NCI-H345 (cell line): ENCODE measurements at regions not wholly inside any gene's neighbourhood (a gene's known extent, or its start where the extent isn't known, plus 50 kb on each side); places are given as distances from the start of the nearest gene placed in this dataset.

Source experiments
- DNase-seq: peaks from one replicate; lab custom pipeline; 2025; lab: John Stamatoyannopoulos, UW

DNA sequence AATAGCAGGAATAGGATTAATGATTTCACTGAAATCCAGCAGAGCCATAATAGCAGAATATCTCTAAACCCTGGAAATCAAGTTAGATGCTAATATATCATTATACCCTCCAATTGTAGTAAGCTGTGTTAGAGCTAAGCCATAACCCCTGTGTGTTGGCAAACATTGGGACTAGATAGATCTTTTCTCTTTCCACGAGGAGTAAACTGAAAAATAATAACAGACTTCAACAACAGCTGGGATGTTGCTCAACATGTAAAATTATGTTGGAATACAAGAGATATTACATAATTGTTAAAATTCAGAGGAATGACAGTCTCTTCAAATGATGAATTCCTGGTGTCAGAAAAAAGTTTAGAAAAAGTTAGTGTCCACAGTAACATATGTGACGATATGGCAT, 383.8 kb downstream of the SNAPC1 start:
- DNase-seq = no peak

DNA sequence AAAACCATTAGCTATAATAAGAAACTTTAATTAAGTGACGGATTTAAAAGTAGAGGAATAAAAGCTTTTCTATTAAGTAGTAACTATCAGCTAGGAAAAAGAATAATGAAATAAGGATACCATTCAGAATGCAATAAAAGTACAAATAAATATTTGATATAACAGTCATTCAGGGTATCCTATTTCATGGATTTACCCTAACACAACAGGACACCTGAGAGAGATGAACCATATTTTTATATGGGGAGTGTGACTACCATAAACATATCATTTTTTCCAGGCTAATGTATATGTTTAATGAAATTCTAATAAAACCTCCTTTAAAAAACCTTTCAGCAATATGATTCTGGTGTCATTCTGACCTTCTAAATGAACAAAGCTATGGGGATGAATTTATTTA, 393.8 kb downstream of the SNAPC1 start:
- DNase-seq = no peak

DNA sequence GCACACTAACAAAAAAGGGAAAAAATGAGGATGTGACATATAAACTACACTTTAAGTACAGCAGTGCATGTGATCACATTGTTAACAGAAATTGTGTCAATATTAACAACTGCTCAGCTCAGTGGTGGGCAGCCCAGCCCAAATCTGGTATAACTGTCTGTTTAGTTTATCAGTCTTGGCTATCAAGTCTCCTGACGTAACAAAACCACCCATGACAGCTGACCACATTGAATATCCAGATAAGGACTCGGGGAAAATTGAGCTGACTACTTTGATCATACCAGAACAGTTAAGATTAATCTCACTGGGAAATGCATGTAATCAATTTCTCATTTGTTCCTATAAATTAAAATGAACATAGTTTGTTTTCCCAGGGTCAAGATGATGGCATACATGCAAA, 396.6 kb downstream of the SNAPC1 start:
- DNase-seq = no peak

DNA sequence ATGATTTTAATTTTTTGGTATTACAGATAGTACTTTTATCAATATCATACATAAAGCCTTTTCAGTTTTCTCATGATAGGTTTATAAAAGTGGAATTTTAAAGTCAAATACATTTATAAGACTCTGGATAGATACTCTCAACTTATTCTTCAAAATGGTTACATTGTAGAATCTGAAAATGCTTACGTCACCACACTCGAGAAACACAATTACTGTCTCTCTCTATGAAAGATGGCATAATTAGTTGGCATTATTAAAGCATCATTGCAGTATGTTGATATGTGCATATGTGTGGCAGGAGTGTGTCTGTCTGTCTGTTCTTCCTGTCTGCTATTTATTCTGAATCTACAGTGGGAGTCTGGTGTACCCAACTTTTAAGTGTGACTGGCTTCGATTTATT, 397.1 kb downstream of the SNAPC1 start:
- no peak for DNase-seq

DNA sequence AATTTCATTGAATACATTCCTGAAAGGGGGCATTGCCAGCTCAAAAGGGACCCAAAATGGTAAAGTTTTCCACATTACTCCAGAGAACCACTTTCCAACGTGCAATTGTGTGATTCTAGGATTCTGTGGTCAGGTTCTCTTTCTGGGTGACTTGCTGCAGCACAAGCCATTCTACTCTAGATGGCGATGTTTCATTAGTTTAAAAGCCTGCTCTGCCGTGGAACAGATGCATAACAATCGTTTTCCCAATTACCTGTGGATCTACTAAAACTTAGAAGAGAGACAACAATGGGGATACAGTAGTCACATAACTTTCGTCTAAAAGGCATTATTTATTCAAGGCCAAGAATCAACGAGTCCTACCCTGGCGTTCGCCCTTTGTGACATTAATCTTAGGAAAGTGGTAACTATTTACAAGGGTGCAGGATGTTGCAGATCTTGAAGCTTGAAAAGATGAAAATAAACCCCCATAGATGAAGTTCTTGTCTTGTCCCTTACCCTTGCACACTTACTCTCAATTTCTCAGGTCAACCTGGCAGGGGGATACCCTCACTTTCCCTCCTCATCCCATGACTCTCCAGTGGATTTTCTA, 400.9 kb downstream of the SNAPC1 start:
- peak; percentile 64 for DNase-seq

DNA sequence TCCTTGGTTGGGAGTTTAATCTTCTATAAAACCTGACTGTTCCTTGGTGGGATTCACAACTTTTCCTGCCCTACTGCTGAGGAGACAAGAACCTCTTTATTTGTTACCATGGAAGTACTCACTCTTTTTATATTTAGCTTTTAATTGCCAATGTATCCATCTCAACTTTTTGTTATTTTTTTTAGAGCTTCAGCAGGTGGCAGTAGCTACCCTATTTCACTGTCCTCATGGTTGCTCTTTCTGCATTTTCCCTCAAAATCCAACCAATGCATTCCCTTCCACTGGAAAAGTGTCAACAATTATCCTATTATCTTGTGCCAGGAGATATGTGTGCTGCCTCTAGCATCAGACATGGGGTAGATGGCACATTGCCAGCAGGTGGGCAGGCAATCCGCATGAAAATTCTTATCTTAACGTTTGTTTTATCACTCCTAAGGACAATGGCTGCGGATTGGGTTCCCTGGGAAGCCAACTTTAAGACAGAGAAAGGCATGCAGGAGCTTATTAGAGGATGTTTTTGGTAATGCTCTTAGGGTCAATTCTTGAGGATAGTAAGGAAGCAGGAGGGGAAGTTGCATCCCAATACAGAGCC, 406.4 kb downstream of the SNAPC1 start:
- DNase-seq = peak; percentile 6

DNA sequence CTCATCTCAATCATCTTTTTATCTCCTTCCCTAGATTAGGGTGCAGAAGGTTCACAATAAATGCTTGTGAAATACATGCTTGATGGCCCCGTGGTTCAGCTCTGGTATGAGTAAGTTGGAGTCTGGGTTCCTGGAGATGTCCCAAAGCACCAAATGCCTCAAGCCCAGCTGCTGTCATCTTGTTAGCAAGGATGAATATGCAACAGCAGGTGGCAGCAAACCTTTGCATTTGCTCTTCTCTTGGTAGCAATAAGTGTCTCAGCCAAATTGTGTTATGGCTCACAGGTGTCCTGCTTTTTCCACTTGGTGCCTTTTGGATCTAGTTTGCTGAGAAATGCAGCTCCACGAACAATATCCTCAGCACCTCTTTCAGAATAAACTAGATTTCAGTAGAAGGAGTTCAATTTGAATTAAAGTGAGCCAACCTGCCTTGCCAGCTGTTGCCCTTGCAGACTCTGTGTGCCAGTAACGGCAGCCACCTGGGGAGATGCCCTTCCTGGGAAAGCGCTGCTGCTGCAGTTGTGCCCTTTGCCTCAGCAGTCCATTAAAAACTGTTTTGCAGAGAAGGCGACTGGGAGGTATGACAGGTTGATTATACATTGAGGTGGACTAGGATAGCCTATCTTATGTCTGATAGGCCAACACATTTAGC, 417.3 kb downstream of the SNAPC1 start:
- DNase-seq = peak; percentile 82

DNA sequence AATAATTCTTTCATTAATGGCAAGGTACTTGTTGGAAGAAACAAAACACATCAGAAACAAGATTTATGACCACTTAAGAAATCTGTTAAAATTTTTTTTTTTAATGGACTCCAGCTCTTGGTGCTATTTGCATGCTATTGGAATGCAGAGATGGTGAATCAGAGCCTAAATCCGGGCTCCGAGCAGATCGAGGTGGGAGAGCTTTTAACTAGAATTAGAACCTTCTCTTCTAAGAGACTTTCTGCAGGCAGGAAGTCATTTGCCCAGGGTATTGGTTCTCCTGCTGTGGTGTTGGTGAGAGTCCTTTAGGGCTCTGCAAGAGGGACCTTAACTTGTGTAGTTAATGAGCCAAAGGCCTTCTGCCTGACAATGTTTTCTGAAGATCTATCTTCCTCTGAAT, 419.4 kb downstream of the SNAPC1 start:
- no peak for DNase-seq

DNA sequence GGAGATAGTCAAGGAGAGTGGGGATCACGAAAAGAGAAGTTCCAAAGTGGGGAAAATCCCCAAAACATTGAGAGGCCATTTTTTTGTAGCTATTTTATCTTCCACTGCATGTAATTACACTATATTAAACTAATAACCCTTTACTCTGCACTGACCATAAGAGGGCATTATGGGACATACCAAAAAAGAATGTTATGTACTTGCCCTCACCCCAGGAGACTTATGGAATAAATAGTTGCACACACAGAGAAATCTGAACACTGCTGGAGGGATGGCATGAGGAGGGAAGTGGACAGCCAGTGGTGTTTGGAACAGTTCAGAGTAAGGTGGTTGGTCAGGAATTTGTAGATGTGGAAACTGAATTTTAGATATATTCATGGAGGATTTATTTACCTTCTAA, 422.9 kb downstream of the SNAPC1 start:
- DNase-seq = no peak

DNA sequence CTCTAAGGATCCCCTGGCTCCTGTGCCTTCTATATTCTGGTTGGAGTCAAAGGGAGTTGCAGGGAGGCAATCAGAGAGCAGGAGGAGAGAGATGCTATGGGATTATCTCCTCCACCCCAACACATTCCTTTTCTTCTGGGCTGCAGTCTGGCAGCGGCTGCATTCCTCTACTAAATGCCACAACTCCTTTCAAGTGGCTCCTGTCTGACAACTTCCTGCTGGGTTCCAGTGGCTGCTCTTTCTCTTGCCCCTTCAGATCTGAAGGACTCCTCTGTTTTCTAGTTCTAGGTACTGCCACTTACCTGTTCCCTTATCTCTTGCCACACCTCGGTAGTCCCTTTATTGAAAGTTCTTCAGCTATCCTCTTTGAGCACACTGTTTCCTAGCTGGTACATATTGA, 425.0 kb downstream of the SNAPC1 start:
- no peak for DNase-seq

DNA sequence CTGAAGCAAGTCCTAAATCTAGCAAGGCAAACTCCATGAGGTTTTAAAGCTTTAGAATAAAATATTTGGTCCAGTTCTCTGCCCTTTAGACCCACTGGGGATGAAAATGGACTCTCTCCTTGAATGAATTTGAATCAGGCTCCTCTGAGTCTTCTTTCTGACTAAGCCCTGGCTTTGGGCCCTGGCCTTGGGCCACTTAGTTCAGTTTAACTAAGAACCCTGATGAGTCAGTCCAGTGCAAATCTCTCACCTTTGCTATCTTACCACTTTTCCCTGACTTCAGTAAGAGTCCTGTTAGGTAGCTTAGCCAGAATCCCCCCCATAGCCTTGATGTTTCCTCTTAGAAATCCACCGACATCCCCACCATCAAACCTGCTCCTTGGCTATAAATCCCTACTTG, 427.5 kb downstream of the SNAPC1 start:
- DNase-seq = no peak

DNA sequence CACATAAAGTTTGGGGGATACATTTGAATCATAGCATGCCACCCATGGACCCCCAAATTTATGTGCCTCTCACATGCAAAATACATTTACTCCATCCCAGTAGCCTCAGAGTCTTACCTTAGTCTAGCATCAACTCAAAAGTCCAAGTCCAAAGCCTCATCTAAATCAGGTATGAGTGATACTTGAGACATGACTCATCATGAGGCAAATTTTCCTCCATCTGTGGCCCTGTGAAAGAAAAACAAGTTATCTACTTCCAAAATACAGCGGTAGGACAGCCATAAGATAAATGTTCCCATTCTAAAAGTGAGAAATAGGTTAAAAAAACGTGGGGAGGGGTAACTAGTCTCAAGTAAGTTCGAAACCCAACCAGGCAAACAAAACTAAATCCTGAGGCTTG, 444.2 kb downstream of the SNAPC1 start:
- no peak for DNase-seq

DNA sequence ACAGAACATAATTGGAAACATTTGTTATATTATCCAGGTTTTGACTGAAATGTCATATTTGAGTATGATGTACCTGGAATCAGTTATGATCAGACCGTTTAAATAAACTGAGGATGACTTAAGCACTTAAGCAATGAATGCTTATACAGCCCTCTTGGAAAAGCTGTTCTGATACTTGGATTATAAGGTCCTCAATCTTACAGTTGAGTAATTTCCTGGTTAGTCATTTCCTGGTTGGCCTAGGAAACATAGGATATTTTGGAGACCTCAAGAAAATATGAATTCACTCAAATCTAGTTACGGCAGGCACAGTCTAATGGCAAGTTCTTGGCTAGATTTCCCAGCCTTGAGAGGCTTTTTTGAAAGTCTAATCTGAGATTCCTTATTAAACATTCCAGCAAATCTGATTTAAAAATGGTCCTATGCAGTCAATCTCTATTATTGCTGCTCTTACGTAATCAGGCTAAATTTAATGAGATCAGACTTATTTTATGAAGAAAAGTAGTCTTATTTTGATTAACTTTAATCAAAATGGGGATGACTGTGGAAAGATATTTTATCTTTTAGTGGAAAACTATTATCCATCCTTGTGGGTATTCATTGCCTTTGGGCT, 447.2 kb downstream of the SNAPC1 start:
- DNase-seq = no peak

DNA sequence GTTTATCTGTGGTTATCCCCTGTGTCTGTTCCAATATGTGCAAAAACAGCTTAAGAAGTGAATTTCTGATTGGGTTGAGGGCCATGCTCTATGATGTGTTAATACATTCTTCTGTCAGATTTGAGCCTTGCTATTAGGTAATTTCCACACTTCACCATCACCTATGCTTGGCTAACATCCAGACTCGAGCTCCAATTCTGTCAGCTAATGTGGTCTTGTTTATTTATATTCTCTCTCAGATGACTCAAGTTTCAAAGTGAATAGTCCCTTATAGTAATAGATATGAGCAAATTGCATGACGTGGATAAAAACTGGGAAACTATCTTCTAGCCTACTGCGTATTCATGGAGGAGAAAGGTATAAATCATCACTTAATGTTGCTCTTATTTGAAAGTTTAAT, 451.3 kb downstream of the SNAPC1 start:
- no peak for DNase-seq

DNA sequence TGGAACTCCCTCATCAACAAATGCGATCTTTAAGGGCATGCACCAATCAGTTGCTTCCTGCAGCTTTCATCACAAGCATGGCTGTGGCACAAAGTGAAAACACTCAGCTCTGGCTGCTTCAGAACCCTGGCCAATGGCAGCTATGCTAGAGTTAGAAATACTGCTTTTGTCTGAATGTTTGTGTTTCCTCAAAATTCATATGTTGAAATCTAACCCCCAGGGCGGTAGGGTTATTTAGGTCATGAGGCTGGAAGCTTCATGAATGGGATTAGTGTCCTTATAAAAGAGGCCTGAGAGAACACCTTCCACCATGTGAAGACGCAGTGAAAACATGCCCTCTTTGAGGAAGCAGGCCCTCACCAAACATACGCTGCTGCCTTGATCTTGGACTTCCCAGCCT, 453.9 kb downstream of the SNAPC1 start:
- DNase-seq = no peak

DNA sequence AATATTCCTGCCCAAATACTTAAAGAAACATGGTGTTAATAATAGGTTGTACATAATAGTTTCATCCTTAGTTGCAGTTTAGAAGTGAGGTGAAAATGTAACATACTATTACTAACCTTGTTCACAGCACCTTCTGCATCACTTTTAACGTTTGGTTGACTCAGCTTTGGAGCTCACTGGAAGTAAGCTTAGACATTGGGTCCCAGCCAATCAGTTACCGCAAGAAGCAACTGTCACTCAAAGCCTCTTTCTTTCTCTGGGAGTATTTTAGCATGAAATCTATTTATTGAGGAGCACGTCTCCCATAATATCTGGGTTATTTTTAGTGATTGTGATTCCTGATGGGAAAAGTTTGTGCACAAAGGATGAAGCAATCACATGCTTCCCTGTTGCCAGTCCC, 472.6 kb downstream of the SNAPC1 start:
- no peak for DNase-seq

DNA sequence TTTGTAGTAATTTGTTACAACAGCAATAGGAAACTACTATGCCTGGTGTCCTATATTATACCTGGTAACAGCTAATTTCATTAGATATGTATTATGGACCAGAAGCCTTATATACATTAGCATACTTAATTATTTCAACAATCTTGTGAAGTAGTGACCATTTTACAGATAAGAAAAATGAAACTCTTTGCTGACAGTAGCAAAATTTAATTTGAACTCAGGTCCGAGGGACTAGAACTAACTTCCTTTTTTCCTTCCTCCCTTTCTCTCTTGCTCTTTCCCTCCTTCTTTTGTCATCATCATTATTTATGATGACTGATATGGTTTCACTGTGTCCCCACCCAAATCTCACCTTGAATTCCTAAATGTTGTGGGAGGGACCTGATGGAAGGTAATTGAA, 482.0 kb downstream of the SNAPC1 start:
- no peak for DNase-seq

DNA sequence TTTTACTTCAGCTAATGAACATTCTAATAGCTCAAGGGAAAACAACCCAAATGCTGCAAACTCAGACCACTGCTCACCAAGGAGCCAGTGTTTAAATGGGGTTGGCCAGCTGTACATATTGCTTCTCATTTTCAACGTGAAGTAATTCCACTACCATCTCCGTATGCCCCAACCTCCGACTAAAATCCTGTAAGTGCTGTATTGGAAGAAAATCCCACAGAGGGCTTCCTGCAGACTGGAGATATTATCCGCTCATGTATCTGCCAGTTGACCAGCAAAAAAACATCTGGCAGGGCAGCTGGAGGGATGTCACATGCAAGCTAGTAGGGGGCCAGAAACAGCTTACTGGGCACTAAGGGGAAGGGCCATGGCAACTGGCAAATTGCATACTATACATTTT, 485.0 kb downstream of the SNAPC1 start:
- no peak for DNase-seq

DNA sequence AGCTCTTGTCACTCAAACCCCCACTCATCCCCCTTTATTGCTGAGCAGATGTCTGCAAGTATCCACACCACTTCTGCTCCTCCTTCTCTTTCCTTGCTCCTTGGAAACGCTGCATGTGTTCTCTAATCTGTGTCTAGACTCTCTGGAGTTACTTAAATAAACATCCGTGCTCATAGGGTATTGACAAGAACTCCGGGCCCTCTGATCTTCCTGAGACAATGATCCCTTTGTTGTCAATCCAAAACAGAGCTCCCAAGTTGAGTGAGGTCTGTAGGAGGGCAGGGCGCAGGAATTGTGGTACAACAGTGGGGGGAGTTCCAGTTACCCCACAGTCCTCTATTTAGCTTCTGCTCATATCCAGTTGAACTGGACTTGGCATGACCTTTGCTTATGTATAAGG, 489.0 kb downstream of the SNAPC1 start:
- no peak for DNase-seq

DNA sequence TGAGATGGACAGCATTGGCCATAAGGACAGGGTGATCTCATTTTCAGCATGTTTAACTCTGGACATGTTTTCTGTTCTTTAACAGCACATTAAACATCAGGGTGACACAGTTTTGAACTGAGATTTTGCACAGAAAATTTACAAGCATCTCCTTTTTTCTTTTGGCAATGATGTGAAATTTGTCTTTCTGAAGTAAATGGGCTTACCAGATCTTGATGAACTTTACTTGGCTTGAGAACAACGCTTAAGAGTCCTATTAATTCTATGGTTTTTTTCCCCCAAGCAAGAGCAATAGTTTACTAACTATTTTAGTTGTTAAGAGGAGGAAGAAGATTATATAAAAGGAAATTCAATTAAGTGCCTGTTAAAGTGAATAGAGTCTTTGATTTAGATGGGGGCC, 491.0 kb downstream of the SNAPC1 start:
- DNase-seq = no peak

DNA sequence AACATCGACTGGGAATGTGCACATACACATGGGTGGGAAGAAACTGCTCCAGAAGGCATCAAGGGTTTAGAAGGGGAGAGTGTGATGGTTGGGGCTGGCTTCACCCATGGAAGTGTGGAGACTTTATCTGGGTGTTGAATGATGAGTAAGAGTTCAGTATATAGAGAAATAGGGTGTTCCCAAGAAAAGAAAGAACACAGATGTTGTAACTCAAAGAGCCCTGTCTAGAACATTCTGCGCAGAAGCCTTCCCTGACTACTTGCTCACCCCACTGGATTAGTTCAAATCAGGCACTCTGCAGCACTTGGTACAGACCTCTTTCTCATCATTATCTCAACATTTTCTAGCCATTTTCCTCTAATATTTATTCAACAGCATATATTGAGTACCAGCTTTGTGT, 491.7 kb downstream of the SNAPC1 start:
- no peak for DNase-seq

DNA sequence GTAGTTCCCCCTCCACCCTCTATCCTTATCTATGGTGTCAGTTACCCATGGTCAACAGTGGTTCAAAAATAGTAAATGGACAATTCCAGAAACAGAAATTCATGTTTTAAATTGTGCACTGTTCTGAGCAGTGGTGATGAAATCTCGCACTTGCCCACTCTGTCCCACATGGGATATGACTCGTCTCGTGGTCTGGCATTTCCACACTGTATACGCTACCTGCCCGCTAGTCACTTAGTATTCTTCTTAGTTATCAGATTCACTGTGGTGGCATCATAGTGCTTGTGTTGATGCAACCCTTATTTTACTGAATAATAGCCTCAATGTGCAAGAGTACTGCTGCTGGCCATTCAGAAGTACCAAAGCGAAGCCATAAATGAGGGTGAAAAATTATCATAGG, 507.0 kb downstream of the SNAPC1 start:
- DNase-seq = no peak

DNA sequence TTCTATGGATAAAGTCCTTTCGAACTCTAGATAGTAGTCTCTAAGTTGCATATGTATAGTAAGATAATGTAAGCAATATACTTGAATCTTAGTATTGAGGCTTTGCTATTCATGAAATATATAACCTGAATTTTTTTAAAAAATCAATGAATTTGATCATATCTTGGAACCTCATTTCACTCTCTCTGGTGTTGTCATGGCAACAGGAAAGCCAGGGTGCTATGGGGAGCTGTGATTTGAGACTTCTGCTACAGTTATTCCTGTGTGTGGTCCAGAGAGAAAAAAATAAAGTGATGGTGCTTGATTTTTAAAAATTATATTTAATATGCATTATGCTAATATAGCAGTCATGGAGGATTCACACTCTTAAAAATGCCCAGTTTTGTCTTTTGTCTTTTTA, 508.0 kb downstream of the SNAPC1 start:
- DNase-seq = no peak

DNA sequence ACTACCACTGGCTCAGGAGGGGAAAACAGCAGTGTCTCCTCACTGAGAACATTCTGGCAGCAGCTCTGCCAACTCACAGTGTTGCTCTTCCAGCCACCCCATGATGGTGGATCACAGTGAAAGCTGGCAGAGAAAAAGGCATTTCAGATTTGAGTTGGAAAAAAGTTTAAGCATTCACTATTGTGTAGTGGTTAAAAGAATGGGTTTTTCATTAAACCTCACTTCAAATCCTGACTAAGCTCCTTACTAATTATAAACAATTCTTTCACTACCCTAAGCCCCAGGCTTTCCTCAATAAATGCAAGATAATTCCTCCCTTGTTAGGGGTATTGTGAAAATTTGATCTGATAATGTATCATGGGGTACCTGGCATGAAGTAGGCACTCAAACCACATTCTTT, 518.1 kb downstream of the SNAPC1 start:
- no peak for DNase-seq
